SK-N-SH (cell line): ENCODE measurements at regions not wholly inside any gene's neighbourhood (a gene's known extent, or its start where the extent isn't known, plus 50 kb on each side); places are given as distances from the start of the nearest gene placed in this dataset.

ENCODE experiments used
- CTCF ChIA-PET: fragments of 300-600, 350-600 bp; formaldehyde crosslinking; extraction: SDS; loops from one replicate; lab custom pipeline; 2021; lab: Yijun Ruan, JAX
- POLR2A ChIA-PET: fragments of 350-600 bp; sonication (Branson Sonifier 250); formaldehyde crosslinking; extraction: SDS; loops from one replicate; lab custom pipeline; 2020; ENCODE audit warnings: antibody characterized with exemption, inconsistent platforms; lab: Yijun Ruan, JAX
- DNase-seq: peaks from one replicate; pipeline ENCODE4 v3.0.0; 2012
- H2AFZ ChIP-seq: fragments of 200-600 bp; sonication (generic); 2 replicates; pipeline ENCODE4 v1.8.1; 2016; ENCODE audit warnings: antibody characterized with exemption, mild to moderate bottlenecking, low read depth
- H3F3A ChIP-seq: fragments of 200-600 bp; sonication (generic); replicated peaks from 2 replicates; pipeline ENCODE3; 2016; ENCODE audit warnings: antibody characterized with exemption, mild to moderate bottlenecking; ENCODE audit not compliant: insufficient read depth
- H3K27ac ChIP-seq, 2 experiments: fragments of 200-500 bp in 1 of 2; fragments of 200-600 bp in 1 of 2; sonication (Bioruptor generic) in 1 of 2; sonication (generic), shearing (Covaris generic) in 1 of 2; 2 replicates each; pipeline versions ENCODE4 v1.5.1 to v1.6.1; 2014 to 2016; ENCODE audit warnings: low read depth in 2 of 2, inconsistent platforms in 1 of 2, low read length in 1 of 2, mild to moderate bottlenecking in 1 of 2, mixed read lengths in 1 of 2
- H3K27me3 ChIP-seq: fragments of 200-600 bp; sonication (generic), shearing (Covaris generic); 2 replicates; pipeline ENCODE4 v1.6.1; 2016; ENCODE audit warnings: mixed run types; ENCODE audit not compliant: insufficient read depth
- H3K36me3 ChIP-seq, 2 experiments: fragments of 200-500 bp in 1 of 2; fragments of 200-600 bp in 1 of 2; sonication (Bioruptor generic) in 1 of 2; sonication (generic) in 1 of 2; replicated peaks in 1 of 2; 2 replicates each; pipeline versions ENCODE3 to v1.5.1; 2014 to 2016; ENCODE audit warnings: low read length in 1 of 2, mild to moderate bottlenecking in 1 of 2; ENCODE audit not compliant: insufficient read depth in 2 of 2, control insufficient read depth in 1 of 2
- H3K4me1 ChIP-seq, 2 experiments: fragments of 200-500 bp in 1 of 2; fragments of 200-600 bp in 1 of 2; sonication (Bioruptor generic) in 1 of 2; sonication (generic), shearing (Covaris generic) in 1 of 2; 2 replicates each; pipeline versions ENCODE4 v1.5.1 to v1.6.1; 2014 to 2016; ENCODE audit warnings: low read depth in 1 of 2, low read length in 1 of 2, mixed run types in 1 of 2; ENCODE audit not compliant: insufficient read depth in 2 of 2, control insufficient read depth in 1 of 2
- H3K4me2 ChIP-seq: fragments of 200-600 bp; sonication (generic), shearing (Covaris generic); 2 replicates; pipeline ENCODE4 v1.6.1; 2017; ENCODE audit warnings: mixed run types
- H3K4me3 ChIP-seq, 2 experiments: fragments of 200-500 bp in 1 of 2; fragments of 200-600 bp in 1 of 2; sonication (Bioruptor generic) in 1 of 2; sonication (generic), shearing (Covaris generic) in 1 of 2; 2 replicates each; pipeline versions ENCODE4 v1.5.1 to v1.8.1; 2014 to 2016; ENCODE audit warnings: low read depth in 2 of 2, inconsistent platforms in 1 of 2, low read length in 1 of 2, mild to moderate bottlenecking in 1 of 2, mixed read lengths in 1 of 2, moderate library complexity in 1 of 2
- H3K79me2 ChIP-seq: fragments of 200-600 bp; sonication (generic); 2 replicates; pipeline ENCODE4 v1.8.1; 2017; ENCODE audit warnings: mild to moderate bottlenecking; ENCODE audit not compliant: insufficient read depth
- H3K9ac ChIP-seq: fragments of 200-600 bp; sonication (generic); 2 replicates; pipeline ENCODE4 v1.6.1; 2017; ENCODE audit warnings: mixed run types
- H3K9me2 ChIP-seq: fragments of 200-600 bp; sonication (generic); 2 replicates; pipeline ENCODE4 v1.6.1; 2017; ENCODE audit warnings: mixed run types
- H3K9me3 ChIP-seq: fragments of 200-600 bp; sonication (generic); 2 replicates; pipeline ENCODE4 v1.6.1; 2017; ENCODE audit warnings: mixed run types, mild to moderate bottlenecking, moderate library complexity
- H4K20me1 ChIP-seq: fragments of 200-600 bp; sonication (generic); 2 replicates; pipeline ENCODE4 v1.6.1; 2017; ENCODE audit warnings: mild to moderate bottlenecking, mixed run types; ENCODE audit not compliant: insufficient read depth
- CHD2 ChIP-seq: fragments of 150-350 bp; IDR thresholded peaks from 2 replicates; pipeline ENCODE4 v1.6.1; 2018; ENCODE audit warnings: low read length; ENCODE audit not compliant: partially characterized antibody
- CTCF ChIP-seq: fragments of 200-600 bp; sonication (generic); IDR thresholded peaks from 2 replicates; pipeline ENCODE4 v1.6.1; 2017; ENCODE audit warnings: antibody characterized with exemption, mild to moderate bottlenecking, moderate library complexity
- EP300 ChIP-seq, 2 experiments: IDR thresholded peaks; 2 replicates each; pipeline versions ENCODE4 v1.4.0 to v1.6.1; 2012; ENCODE audit warnings: borderline replicate concordance in 1 of 2, low read depth in 1 of 2, low read length in 1 of 2
- EZH2phosphoT487 ChIP-seq: fragments of 200-600 bp; sonication (generic); IDR thresholded peaks from 2 replicates; pipeline ENCODE4 v1.6.1; 2017; ENCODE audit warnings: low read depth, mixed run types, mild to moderate bottlenecking, antibody characterized with exemption, moderate library complexity, borderline replicate concordance
- FOSL2 ChIP-seq: IDR thresholded peaks from 2 replicates; pipeline ENCODE4 v1.4.0; 2012; ENCODE audit warnings: low read depth, mild to moderate bottlenecking, moderate library complexity, borderline replicate concordance
- FOXM1 ChIP-seq: IDR thresholded peaks from 2 replicates; pipeline ENCODE4 v1.4.0; 2012; ENCODE audit warnings: low read depth, mild to moderate bottlenecking
- MAX ChIP-seq: IDR thresholded peaks from 2 replicates; pipeline ENCODE4 v1.4.0; 2012; ENCODE audit warnings: low read depth
- MEF2A ChIP-seq: IDR thresholded peaks from 2 replicates; pipeline ENCODE4 v1.4.0; 2012; ENCODE audit warnings: low read depth, borderline replicate concordance
- PBX3 ChIP-seq: IDR thresholded peaks from 2 replicates; pipeline ENCODE4; 2012
- RAD21 ChIP-seq: IDR thresholded peaks from 2 replicates; pipeline ENCODE4 v1.6.1; 2012; ENCODE audit warnings: mild to moderate bottlenecking, low read length
- REST ChIP-seq: IDR thresholded peaks from 2 replicates; pipeline ENCODE4 v1.6.1; 2012; ENCODE audit warnings: mild to moderate bottlenecking, low read depth, low read length, moderate library complexity
- RXRA ChIP-seq: IDR thresholded peaks from 2 replicates; pipeline ENCODE4 v1.4.0; 2012; ENCODE audit warnings: low read depth, mild to moderate bottlenecking, borderline replicate concordance
- SMC3 ChIP-seq: IDR thresholded peaks from 2 replicates; pipeline ENCODE4 v1.6.1; 2012; ENCODE audit warnings: low read depth, low read length, improper control_type of control experiment
- TCF12 ChIP-seq: IDR thresholded peaks from 2 replicates; pipeline ENCODE4 v1.4.0; 2012
- TEAD4 ChIP-seq: IDR thresholded peaks from 2 replicates; pipeline ENCODE4 v1.4.0; 2012; ENCODE audit warnings: mild to moderate bottlenecking, borderline replicate concordance; ENCODE audit not compliant: insufficient read depth
- WGBS: methylation state at CpG from one replicate; pipeline ENCODE4 v1.1.6; 2017; ENCODE audit warnings: low lambda C conversion rate; 5-methylcytosine and 5-hydroxymethylcytosine counted together

GRCh38 chr7:153276394-153276793 is 516.8 kb downstream of the ACTR3B start:
- CTCF ChIA-PET = no interaction called here
- WGBS = 10% methylated on average over 2 of the region's 2 CpGs

More at GRCh38 chr7:153276394-153276793, 516.8 kb downstream of the ACTR3B start:
- Histone ChIP-seq H3K4me2 (no peak overlapping the region), H3F3A (no peaks in the 10 kb centered on the region), H2AFZ (no peak overlapping the region), H3K79me2 (no peaks in the 10 kb centered on the region), H3K9me2 (no peaks in the 10 kb centered on the region), H3K27ac (no peak overlapping the region), H3K27me3 (no peaks in the 10 kb centered on the region), H3K9me3 (peaks cover 13% of the 10 kb centered on the region), H4K20me1 (no peaks in the 10 kb centered on the region), H3K36me3 (no peaks in the 10 kb centered on the region), H3K4me1 (no peaks in the 10 kb centered on the region), H3K9ac (no peak overlapping the region), H3K4me3 (no peak overlapping the region)
- no peak for DNase-seq
- TF ChIP-seq EZH2phosphoT487 (no peak), TCF12 (no peak), RAD21 (no peak), CTCF (no peak), MEF2A (no peak), CHD2 (no peak), REST (no peak), SMC3 (no peak), EP300 (IDR thresholded peaks at IDR 0.05; ENCODE audit: borderline replicate concordance in 1 of 2, low read depth in 1 of 2, low read length in 1 of 2) (no peak), FOSL2 (no peak), FOXM1 (no peak), MAX (no peak), RXRA (no peak), PBX3 (no peak), TEAD4 (no peak)
- POLR2A ChIA-PET = no interaction called here
